ENCODE measurements at regions not wholly inside any gene's neighbourhood (a gene's known extent, or its start where the extent isn't known, plus 50 kb on each side); places are given as distances from the start of the nearest gene placed in this dataset.
"Not testable (repeated sequence)": the region's sequence is repeated elsewhere in the genome, so short reads cannot be mapped to it uniquely, and the experiment has no call there.

GRCh38 chr2:83991992-83992391, 467.1 kb downstream of the SUCLG1 start:
- H3K36me3 ChIP-seq (ENCODE audit: control insufficient read depth in 2 of 2, insufficient read depth in 2 of 2, low read length in 1 of 2), result no peaks in the 10 kb centered on the region
- H3K27me3 ChIP-seq (ENCODE audit: control insufficient read depth in 1 of 2, insufficient read depth in 2 of 2, low read length in 2 of 2), result no peaks in the 10 kb centered on the region
- whole genome bisulfite sequencing, 2 donors, result 74 to 76% methylated on average over 3 of the region's 3 CpGs
- no peak overlapping the region for H3K27ac ChIP-seq (ENCODE audit: low read depth in 2 of 2, low read length in 1 of 2)
- H3K4me1 ChIP-seq (ENCODE audit: control insufficient read depth in 2 of 2, insufficient read depth in 2 of 2, low read length in 1 of 2), result no peaks in the 10 kb centered on the region
- no peak overlapping the region for H3K4me3 ChIP-seq (ENCODE audit: low read depth in 1 of 2, low read length in 2 of 2)
- no peaks in the 10 kb centered on the region for H3K9me3 ChIP-seq (ENCODE audit: control insufficient read depth in 2 of 2, insufficient read depth in 1 of 2, low read depth in 1 of 2, low read length in 1 of 2)

GRCh38 chr2:83990636-83991035, 468.4 kb downstream of the SUCLG1 start:
- H3K9me3 ChIP-seq (ENCODE audit: control insufficient read depth in 2 of 2, insufficient read depth in 1 of 2, low read depth in 1 of 2, low read length in 1 of 2), result no peaks in the 10 kb centered on the region
- H3K36me3 ChIP-seq (ENCODE audit: control insufficient read depth in 2 of 2, insufficient read depth in 2 of 2, low read length in 1 of 2), result no peaks in the 10 kb centered on the region
- no peaks in the 10 kb centered on the region for H3K4me1 ChIP-seq (ENCODE audit: control insufficient read depth in 2 of 2, insufficient read depth in 2 of 2, low read length in 1 of 2)
- H3K27ac ChIP-seq (ENCODE audit: low read depth in 2 of 2, low read length in 1 of 2), result no peak overlapping the region
- WGBS, 2 donors, result 19 to 25% methylated on average over 1 of the region's 1 CpG
- no peak overlapping the region for H3K4me3 ChIP-seq (ENCODE audit: low read depth in 1 of 2, low read length in 2 of 2)
- no peaks in the 10 kb centered on the region for H3K27me3 ChIP-seq (ENCODE audit: control insufficient read depth in 1 of 2, insufficient read depth in 2 of 2, low read length in 2 of 2)

DNA sequence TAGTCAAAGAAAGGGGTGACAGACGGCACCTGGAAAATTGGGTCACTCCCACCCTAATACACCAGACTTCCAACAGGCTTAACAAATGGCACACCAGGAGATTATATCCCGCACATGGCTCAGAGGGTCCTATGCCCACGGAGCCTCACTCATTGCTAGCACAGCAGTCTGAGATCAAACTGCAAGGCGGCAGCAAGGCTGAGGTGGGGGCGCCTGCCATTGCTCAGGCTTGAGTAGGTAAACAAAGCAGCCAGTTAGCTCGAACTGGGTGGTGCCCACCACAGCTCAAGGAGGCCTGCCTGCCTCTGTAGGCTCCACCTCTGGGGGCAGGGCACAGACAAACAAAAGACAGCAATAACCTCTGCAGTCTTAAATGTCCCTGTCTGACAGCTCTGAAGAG, 482.5 kb downstream of the SUCLG1 start:
- 81 to 85% methylated on average over 6 of the region's 6 CpGs for WGBS, 2 donors
- not testable (repeated sequence) for H3K4me1 ChIP-seq (ENCODE audit: control insufficient read depth in 2 of 2, insufficient read depth in 2 of 2, low read length in 1 of 2); H3K36me3 ChIP-seq (ENCODE audit: control insufficient read depth in 2 of 2, insufficient read depth in 2 of 2, low read length in 1 of 2); H3K9me3 ChIP-seq (ENCODE audit: control insufficient read depth in 2 of 2, insufficient read depth in 1 of 2, low read depth in 1 of 2, low read length in 1 of 2); H3K27me3 ChIP-seq (ENCODE audit: control insufficient read depth in 1 of 2, insufficient read depth in 2 of 2, low read length in 2 of 2); H3K4me3 ChIP-seq (ENCODE audit: low read depth in 1 of 2, low read length in 2 of 2); H3K27ac ChIP-seq (ENCODE audit: low read depth in 2 of 2, low read length in 1 of 2)

GRCh38 chr2:83972128-83972527, 487.0 kb downstream of the SUCLG1 start:
- Histone ChIP-seq H3K36me3 (ENCODE audit: control insufficient read depth in 2 of 2, insufficient read depth in 2 of 2, low read length in 1 of 2) (no peaks in the 10 kb centered on the region), H3K9me3 (ENCODE audit: control insufficient read depth in 2 of 2, insufficient read depth in 1 of 2, low read depth in 1 of 2, low read length in 1 of 2) (no peaks in the 10 kb centered on the region), H3K27me3 (ENCODE audit: control insufficient read depth in 1 of 2, insufficient read depth in 2 of 2, low read length in 2 of 2) (no peaks in the 10 kb centered on the region), H3K4me3 (ENCODE audit: low read depth in 1 of 2, low read length in 2 of 2) (no peak overlapping the region), H3K4me1 (ENCODE audit: control insufficient read depth in 2 of 2, insufficient read depth in 2 of 2, low read length in 1 of 2) (no peaks in the 10 kb centered on the region), H3K27ac (ENCODE audit: low read depth in 2 of 2, low read length in 1 of 2) (no peak overlapping the region)
- 62 to 76% methylated on average over 3 of the region's 3 CpGs for WGBS, 2 donors

DNA sequence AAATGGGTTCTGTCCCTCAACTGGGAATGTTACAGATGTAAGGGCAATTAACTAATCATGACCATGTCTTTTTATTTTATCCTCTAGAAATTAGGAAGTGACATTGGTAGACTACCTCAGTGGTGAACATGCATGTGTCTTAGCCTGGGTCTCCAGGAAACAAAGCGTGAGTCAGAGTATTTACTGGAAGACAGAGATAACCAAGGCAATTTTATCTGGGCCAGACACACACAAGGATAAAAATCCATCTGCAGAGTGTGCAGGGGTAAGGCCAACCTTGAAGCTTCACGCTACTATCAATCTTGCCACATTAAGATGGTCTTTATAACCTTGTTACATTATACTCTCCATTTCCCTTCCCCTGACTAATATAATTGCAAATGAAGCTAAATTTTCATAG, 487.5 kb downstream of the SUCLG1 start:
- Histone ChIP-seq H3K27ac (ENCODE audit: low read depth in 2 of 2, low read length in 1 of 2) (no peak overlapping the region), H3K4me1 (ENCODE audit: control insufficient read depth in 2 of 2, insufficient read depth in 2 of 2, low read length in 1 of 2) (no peaks in the 10 kb centered on the region), H3K9me3 (ENCODE audit: control insufficient read depth in 2 of 2, insufficient read depth in 1 of 2, low read depth in 1 of 2, low read length in 1 of 2) (no peaks in the 10 kb centered on the region), H3K4me3 (ENCODE audit: low read depth in 1 of 2, low read length in 2 of 2) (no peak overlapping the region), H3K36me3 (ENCODE audit: control insufficient read depth in 2 of 2, insufficient read depth in 2 of 2, low read length in 1 of 2) (no peaks in the 10 kb centered on the region), H3K27me3 (ENCODE audit: control insufficient read depth in 1 of 2, insufficient read depth in 2 of 2, low read length in 2 of 2) (no peaks in the 10 kb centered on the region)
- 67 to 81% methylated on average over 2 of the region's 2 CpGs for WGBS, 2 donors

- Histone ChIP-seq H3K9me3 (ENCODE audit: control insufficient read depth in 2 of 2, insufficient read depth in 1 of 2, low read depth in 1 of 2, low read length in 1 of 2) (no peaks in the 10 kb centered on the region), H3K4me3 (ENCODE audit: low read depth in 1 of 2, low read length in 2 of 2) (no peak overlapping the region), H3K36me3 (ENCODE audit: control insufficient read depth in 2 of 2, insufficient read depth in 2 of 2, low read length in 1 of 2) (no peaks in the 10 kb centered on the region), H3K27me3 (ENCODE audit: control insufficient read depth in 1 of 2, insufficient read depth in 2 of 2, low read length in 2 of 2) (no peaks in the 10 kb centered on the region), H3K4me1 (ENCODE audit: control insufficient read depth in 2 of 2, insufficient read depth in 2 of 2, low read length in 1 of 2) (no peaks in the 10 kb centered on the region), H3K27ac (ENCODE audit: low read depth in 2 of 2, low read length in 1 of 2) (no peak overlapping the region)
- WGBS, 2 donors, result 79 to 83% methylated on average over 4 of the region's 4 CpGs
Measured at GRCh38 chr2:83970217-83970929, 488.7 kb downstream of the SUCLG1 start.

- Histone ChIP-seq H3K27me3 (ENCODE audit: control insufficient read depth in 1 of 2, insufficient read depth in 2 of 2, low read length in 2 of 2) (no peaks in the 10 kb centered on the region), H3K36me3 (ENCODE audit: control insufficient read depth in 2 of 2, insufficient read depth in 2 of 2, low read length in 1 of 2) (no peaks in the 10 kb centered on the region), H3K4me3 (ENCODE audit: low read depth in 1 of 2, low read length in 2 of 2) (no peak overlapping the region), H3K27ac (ENCODE audit: low read depth in 2 of 2, low read length in 1 of 2) (no peak overlapping the region), H3K4me1 (ENCODE audit: control insufficient read depth in 2 of 2, insufficient read depth in 2 of 2, low read length in 1 of 2) (no peaks in the 10 kb centered on the region), H3K9me3 (ENCODE audit: control insufficient read depth in 2 of 2, insufficient read depth in 1 of 2, low read depth in 1 of 2, low read length in 1 of 2) (no peaks in the 10 kb centered on the region)
- WGBS, 2 donors, result 77 to 84% methylated on average over 3 of the region's 3 CpGs
Measured at GRCh38 chr2:83969085-83969484, 490.0 kb downstream of the SUCLG1 start.

DNA sequence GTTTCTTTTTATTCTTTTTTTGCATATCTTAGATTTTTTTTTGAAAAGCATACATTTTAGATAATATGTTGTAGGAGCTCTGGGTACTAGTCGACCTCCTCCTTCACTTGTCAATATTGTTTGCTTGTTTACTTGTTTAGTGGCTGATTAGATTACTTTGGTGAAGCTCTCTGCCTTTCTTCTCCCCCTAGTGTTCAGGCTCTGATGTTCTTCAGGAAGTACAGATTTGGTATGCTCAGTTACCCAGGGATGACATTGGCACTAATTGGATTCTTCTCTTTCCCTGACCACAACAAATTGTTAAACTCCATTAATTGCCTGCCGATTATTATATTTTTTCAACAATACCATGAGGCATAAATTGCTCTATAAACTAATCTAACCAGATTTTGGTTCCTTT, 491.2 kb downstream of the SUCLG1 start:
- no peak overlapping the region for H3K4me3 ChIP-seq (ENCODE audit: low read depth in 1 of 2, low read length in 2 of 2)
- WGBS, 2 donors, result 61 to 69% methylated on average over 2 of the region's 2 CpGs
- no peaks in the 10 kb centered on the region for H3K4me1 ChIP-seq (ENCODE audit: control insufficient read depth in 2 of 2, insufficient read depth in 2 of 2, low read length in 1 of 2)
- H3K27me3 ChIP-seq (ENCODE audit: control insufficient read depth in 1 of 2, insufficient read depth in 2 of 2, low read length in 2 of 2), result no peaks in the 10 kb centered on the region
- H3K27ac ChIP-seq (ENCODE audit: low read depth in 2 of 2, low read length in 1 of 2), result no peak overlapping the region
- no peaks in the 10 kb centered on the region for H3K36me3 ChIP-seq (ENCODE audit: control insufficient read depth in 2 of 2, insufficient read depth in 2 of 2, low read length in 1 of 2)
- H3K9me3 ChIP-seq (ENCODE audit: control insufficient read depth in 2 of 2, insufficient read depth in 1 of 2, low read depth in 1 of 2, low read length in 1 of 2), result no peaks in the 10 kb centered on the region

- WGBS, 2 donors, result 85 to 87% methylated on average over 1 of the region's 3 CpGs
- not testable (repeated sequence) for H3K9me3 ChIP-seq (ENCODE audit: control insufficient read depth in 2 of 2, insufficient read depth in 1 of 2, low read depth in 1 of 2, low read length in 1 of 2)
Measured at GRCh38 chr2:83966946-83967345, 492.1 kb downstream of the SUCLG1 start.

DNA sequence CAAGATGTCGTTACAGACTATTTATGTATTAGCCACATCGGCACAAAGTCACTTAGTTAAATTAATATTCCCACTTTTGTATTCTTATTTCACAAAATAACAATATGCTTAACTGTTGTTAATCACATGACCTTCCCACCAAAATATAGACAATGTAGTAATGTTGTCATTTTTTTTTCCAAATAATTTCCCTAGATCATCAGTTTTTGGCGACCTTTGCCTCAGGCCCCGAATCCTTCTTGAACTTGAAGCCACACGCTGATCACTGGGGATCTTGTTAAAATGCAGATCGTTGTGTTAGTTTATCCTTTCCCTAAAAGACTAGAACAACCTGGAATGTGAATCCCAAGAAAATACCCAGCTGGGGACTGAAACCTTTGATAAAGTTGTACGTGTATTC, 497.6 kb downstream of the SUCLG1 start:
- Histone ChIP-seq H3K27ac (ENCODE audit: low read depth in 2 of 2, low read length in 1 of 2) (no peak overlapping the region), H3K4me1 (ENCODE audit: control insufficient read depth in 2 of 2, insufficient read depth in 2 of 2, low read length in 1 of 2) (no peaks in the 10 kb centered on the region), H3K36me3 (ENCODE audit: control insufficient read depth in 2 of 2, insufficient read depth in 2 of 2, low read length in 1 of 2) (no peaks in the 10 kb centered on the region), H3K27me3 (ENCODE audit: control insufficient read depth in 1 of 2, insufficient read depth in 2 of 2, low read length in 2 of 2) (no peaks in the 10 kb centered on the region), H3K4me3 (ENCODE audit: low read depth in 1 of 2, low read length in 2 of 2) (no peak overlapping the region), H3K9me3 (ENCODE audit: control insufficient read depth in 2 of 2, insufficient read depth in 1 of 2, low read depth in 1 of 2, low read length in 1 of 2) (no peaks in the 10 kb centered on the region)
- 86 to 87% methylated on average over 7 of the region's 7 CpGs for WGBS, 2 donors

More at GRCh38 chr2:83966946-83967345, 492.1 kb downstream of the SUCLG1 start:
- not testable (repeated sequence) for H3K4me1 ChIP-seq (ENCODE audit: control insufficient read depth in 2 of 2, insufficient read depth in 2 of 2, low read length in 1 of 2); H3K27ac ChIP-seq (ENCODE audit: low read depth in 2 of 2, low read length in 1 of 2); H3K4me3 ChIP-seq (ENCODE audit: low read depth in 1 of 2, low read length in 2 of 2); H3K27me3 ChIP-seq (ENCODE audit: control insufficient read depth in 1 of 2, insufficient read depth in 2 of 2, low read length in 2 of 2); H3K36me3 ChIP-seq (ENCODE audit: control insufficient read depth in 2 of 2, insufficient read depth in 2 of 2, low read length in 1 of 2)

Data from esophagus (tissue), 2 donors.